ENCODE measurements at regions not wholly inside any gene's neighbourhood (a gene's known extent, or its start where the extent isn't known, plus 50 kb on each side); places are given as distances from the start of the nearest gene placed in this dataset.

- no peak for TF ChIP-seq CTCF (IDR thresholded peaks at IDR 0.05; ENCODE audit: insufficient read depth, low read depth, low read length, missing control alignments)
- no peak for DNase-seq (ENCODE audit: low read depth)
- H3K4me3 ChIP-seq (ENCODE audit: low read length) = no peak overlapping the region
Measured at GRCh38 chr5:1699394-1699793, 100.2 kb downstream of the MRPL36 start.

- DNase-seq (ENCODE audit: low read depth) = no peak
- no peak overlapping the region for H3K4me3 ChIP-seq (ENCODE audit: low read length)
- no peak for TF ChIP-seq CTCF (IDR thresholded peaks at IDR 0.05; ENCODE audit: insufficient read depth, low read depth, low read length, missing control alignments)
Measured at GRCh38 chr5:1698589-1699316, 100.9 kb downstream of the MRPL36 start.

- no peak for TF ChIP-seq CTCF (IDR thresholded peaks at IDR 0.05; ENCODE audit: insufficient read depth, low read depth, low read length, missing control alignments)
- H3K4me3 ChIP-seq (ENCODE audit: low read length) = no peak overlapping the region
- DNase-seq (ENCODE audit: low read depth) = no peak
Measured at GRCh38 chr5:1692381-1692780, 107.3 kb downstream of the MRPL36 start.

- no peak overlapping the region for H3K4me3 ChIP-seq (ENCODE audit: low read length)
- DNase-seq (ENCODE audit: low read depth) = no peak
- no peak for TF ChIP-seq CTCF (IDR thresholded peaks at IDR 0.05; ENCODE audit: insufficient read depth, low read depth, low read length, missing control alignments)
Measured at GRCh38 chr5:1687301-1687970, 112.2 kb downstream of the MRPL36 start.

GRCh38 chr5:1686016-1686802 is 113.4 kb downstream of the MRPL36 start:
- no peak overlapping the region for H3K4me3 ChIP-seq (ENCODE audit: low read length)
- no peak for DNase-seq (ENCODE audit: low read depth)
- no peak for TF ChIP-seq CTCF (IDR thresholded peaks at IDR 0.05; ENCODE audit: insufficient read depth, low read depth, low read length, missing control alignments)

- no peak for TF ChIP-seq CTCF (IDR thresholded peaks at IDR 0.05; ENCODE audit: insufficient read depth, low read depth, low read length, missing control alignments)
- no peak overlapping the region for H3K4me3 ChIP-seq (ENCODE audit: low read length)
- DNase-seq (ENCODE audit: low read depth) = no peak
Measured at GRCh38 chr5:1685066-1685465, 114.6 kb downstream of the MRPL36 start.
